Calu3 (cell line): ENCODE measurements at regions not wholly inside any gene's neighbourhood (a gene's known extent, or its start where the extent isn't known, plus 50 kb on each side); places are given as distances from the start of the nearest gene placed in this dataset.

ENCODE experiments used
- BruUV-seq: library from RNA; stranded (reverse); fragments of 400-500 nt; replicated peaks from 2 replicates; lab custom pipeline; 2021; lab: Mats Ljungman, UMichigan
- CTCF ChIA-PET: fragments of 300-600 bp; sonication (Branson Sonifier 250); formaldehyde crosslinking; loops from one replicate; lab custom pipeline; 2022; ENCODE audit warnings: antibody characterized with exemption; lab: Charles Lee
- DNase-seq: peaks from one replicate; pipeline ENCODE4 v3.0.0; 2022
- H3K27ac Mint-ChIP-seq: one replicate; pipeline ENCODE4 v1.8.0; 2022; ENCODE audit warnings: mixed read lengths; ENCODE audit not compliant: unreplicated experiment
- H3K27me3 Mint-ChIP-seq: one replicate; pipeline ENCODE4 v1.8.0; 2022; ENCODE audit warnings: mixed read lengths; ENCODE audit not compliant: unreplicated experiment
- H3K36me3 Mint-ChIP-seq: one replicate; pipeline ENCODE4 v1.8.0; 2022; ENCODE audit warnings: mild to moderate bottlenecking, moderate library complexity, mixed read lengths; ENCODE audit not compliant: insufficient read depth, unreplicated experiment
- H3K4me1 Mint-ChIP-seq: one replicate; pipeline ENCODE4 v1.8.0; 2022; ENCODE audit warnings: mild to moderate bottlenecking, low read depth, mixed read lengths; ENCODE audit not compliant: unreplicated experiment
- H3K4me3 Mint-ChIP-seq: one replicate; pipeline ENCODE4 v1.8.0; 2022; ENCODE audit warnings: mild to moderate bottlenecking, low read depth, moderate library complexity, mixed read lengths; ENCODE audit not compliant: unreplicated experiment
- H3K9me3 Mint-ChIP-seq: one replicate; pipeline ENCODE4 v1.8.0; 2022; ENCODE audit warnings: low read depth, mixed read lengths; ENCODE audit not compliant: unreplicated experiment
- intact Hi-C: fragments of 100-400 bp; cut with micrococcal nuclease; formaldehyde crosslinking; loops from one replicate; pipeline ENCODE4 v1.10.0; 2022; ENCODE audit not compliant: unreplicated experiment
- TF ChIP-seq, protein P1 (sequence below): fragments of 200-600 bp; IDR thresholded peaks from one replicate; pipeline ENCODE4 v1.8.0; 2022; ENCODE audit warnings: antibody characterized with exemption; ENCODE audit not compliant: unreplicated experiment

DNA sequence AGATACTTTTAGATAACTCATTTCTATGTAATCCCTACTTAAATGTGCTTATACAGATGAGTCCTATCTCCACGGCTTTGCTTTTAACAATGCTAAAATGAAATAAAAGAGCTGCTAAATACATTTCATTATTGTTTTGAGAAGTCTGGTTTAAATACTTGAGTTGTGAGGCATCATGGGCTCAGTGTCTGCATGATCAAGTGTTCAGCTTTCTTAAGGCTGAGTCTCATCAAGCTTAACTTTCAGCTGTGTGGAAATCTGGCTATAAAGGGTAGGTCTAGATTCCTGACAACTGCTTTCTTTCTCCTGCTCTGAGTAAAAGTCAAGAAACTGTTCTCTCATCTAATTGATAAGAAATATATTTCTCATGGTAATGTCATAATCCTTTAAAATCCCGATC, 235.4 kb downstream of the FSCB start:
- Mint-ChIP-seq H3K27ac (no peak overlapping the region), H3K27me3 (no peaks in the 10 kb centered on the region), H3K36me3 (no peaks in the 10 kb centered on the region), H3K4me1 (no peaks in the 10 kb centered on the region), H3K4me3 (no peak overlapping the region), H3K9me3 (peaks cover 8% of the 10 kb centered on the region)
- DNase-seq: no peak
- CTCF ChIA-PET: no interaction called here
- no TSS peak for BruUV-seq
- TF ChIP-seq, protein P1, sequence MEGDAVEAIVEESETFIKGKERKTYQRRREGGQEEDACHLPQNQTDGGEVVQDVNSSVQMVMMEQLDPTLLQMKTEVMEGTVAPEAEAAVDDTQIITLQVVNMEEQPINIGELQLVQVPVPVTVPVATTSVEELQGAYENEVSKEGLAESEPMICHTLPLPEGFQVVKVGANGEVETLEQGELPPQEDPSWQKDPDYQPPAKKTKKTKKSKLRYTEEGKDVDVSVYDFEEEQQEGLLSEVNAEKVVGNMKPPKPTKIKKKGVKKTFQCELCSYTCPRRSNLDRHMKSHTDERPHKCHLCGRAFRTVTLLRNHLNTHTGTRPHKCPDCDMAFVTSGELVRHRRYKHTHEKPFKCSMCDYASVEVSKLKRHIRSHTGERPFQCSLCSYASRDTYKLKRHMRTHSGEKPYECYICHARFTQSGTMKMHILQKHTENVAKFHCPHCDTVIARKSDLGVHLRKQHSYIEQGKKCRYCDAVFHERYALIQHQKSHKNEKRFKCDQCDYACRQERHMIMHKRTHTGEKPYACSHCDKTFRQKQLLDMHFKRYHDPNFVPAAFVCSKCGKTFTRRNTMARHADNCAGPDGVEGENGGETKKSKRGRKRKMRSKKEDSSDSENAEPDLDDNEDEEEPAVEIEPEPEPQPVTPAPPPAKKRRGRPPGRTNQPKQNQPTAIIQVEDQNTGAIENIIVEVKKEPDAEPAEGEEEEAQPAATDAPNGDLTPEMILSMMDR: no peak
- intact Hi-C loops: no loop called here

DNA sequence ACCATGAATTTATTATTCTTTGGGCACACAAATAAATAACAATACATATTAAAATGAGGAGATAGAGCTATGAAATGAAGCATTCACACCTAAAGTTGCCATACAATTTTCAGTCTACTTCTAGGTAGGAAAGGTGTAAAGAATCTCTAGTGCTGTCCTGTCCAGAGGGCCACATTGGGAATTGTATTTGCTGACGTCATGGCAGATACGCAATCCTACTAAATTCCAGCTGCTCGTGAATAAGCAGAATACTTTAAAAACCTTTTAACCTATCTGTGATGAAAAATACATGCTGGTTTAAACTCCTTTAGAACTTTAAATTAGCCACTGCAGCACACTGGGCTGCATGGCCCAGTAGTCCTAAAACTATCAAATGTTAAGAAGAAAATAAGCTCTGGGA, 236.1 kb downstream of the FSCB start:
- intact Hi-C loops: no loop called here
- TF ChIP-seq, protein P1: no peak
- Mint-ChIP-seq H3K4me1 (no peaks in the 10 kb centered on the region), H3K36me3 (no peaks in the 10 kb centered on the region), H3K27me3 (no peaks in the 10 kb centered on the region), H3K9me3 (peaks cover 8% of the 10 kb centered on the region), H3K4me3 (no peak overlapping the region), H3K27ac (no peak overlapping the region)
- CTCF ChIA-PET: no interaction called here
- BruUV-seq: no TSS peak
- DNase-seq: no peak

DNA sequence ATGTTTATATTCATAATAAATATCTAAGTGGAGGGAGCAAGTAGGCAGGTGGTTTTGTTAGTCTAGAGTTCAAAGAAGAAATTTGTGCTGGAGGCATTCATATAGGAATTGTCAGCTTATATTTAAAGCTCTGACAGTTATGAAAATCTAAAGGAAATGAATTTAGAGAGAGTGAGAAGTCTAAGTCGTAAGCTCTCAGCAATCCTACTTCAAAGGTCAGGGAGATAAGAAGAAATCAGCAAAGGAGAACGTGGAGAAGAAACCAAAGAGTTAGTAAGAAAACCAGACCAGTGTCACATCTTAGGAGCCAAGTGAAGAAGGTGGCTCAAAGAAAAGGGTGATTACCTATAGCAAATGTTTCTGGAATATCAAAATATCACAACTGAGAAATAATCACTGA, 241.8 kb downstream of the FSCB start:
- H3K27ac Mint-ChIP-seq: no peak overlapping the region
- H3K36me3 Mint-ChIP-seq: no peaks in the 10 kb centered on the region
- intact Hi-C loops: no loop called here
- TF ChIP-seq, protein P1: no peak
- no TSS peak for BruUV-seq
- H3K4me1 Mint-ChIP-seq: no peaks in the 10 kb centered on the region
- no peaks in the 10 kb centered on the region for H3K27me3 Mint-ChIP-seq
- DNase-seq: no peak
- peaks cover 19% of the 10 kb centered on the region for H3K9me3 Mint-ChIP-seq
- H3K4me3 Mint-ChIP-seq: no peak overlapping the region
- CTCF ChIA-PET: no interaction called here

DNA sequence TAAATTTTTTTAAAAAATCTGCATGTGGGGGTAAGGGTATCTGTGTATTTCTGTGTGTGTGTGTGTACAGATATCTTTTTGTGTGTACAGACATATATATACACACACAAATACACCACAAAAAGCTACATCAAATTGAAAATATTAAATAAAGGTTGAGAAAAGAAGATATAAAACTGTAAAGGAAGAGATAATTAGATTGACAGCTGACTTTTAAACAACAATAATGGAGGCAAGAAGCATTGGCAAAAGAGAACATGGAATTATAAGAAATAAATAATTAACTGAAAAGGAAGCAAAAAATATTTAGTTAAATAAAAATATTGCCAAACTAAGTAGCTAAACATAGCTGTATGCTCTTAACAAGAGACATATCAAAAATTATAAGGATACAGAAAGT, 291.4 kb downstream of the FSCB start:
- CTCF ChIA-PET: no interaction called here
- BruUV-seq: no TSS peak
- no peaks in the 10 kb centered on the region for H3K27me3 Mint-ChIP-seq
- H3K27ac Mint-ChIP-seq: no peak overlapping the region
- H3K4me1 Mint-ChIP-seq: no peaks in the 10 kb centered on the region
- no peaks in the 10 kb centered on the region for H3K36me3 Mint-ChIP-seq
- peaks cover 7% of the 10 kb centered on the region for H3K9me3 Mint-ChIP-seq
- no peak for DNase-seq
- intact Hi-C loops: no loop called here
- no peak overlapping the region for H3K4me3 Mint-ChIP-seq
- TF ChIP-seq, protein P1: no peak
